Loucy (cell line): ENCODE measurements at regions not wholly inside any gene's neighbourhood (a gene's known extent, or its start where the extent isn't known, plus 50 kb on each side); places are given as distances from the start of the nearest gene placed in this dataset.

Experiments
- H2AFZ ChIP-seq: fragments of 200-600 bp; sonication (generic); 2 replicates; pipeline ENCODE4 v1.6.0; 2016; ENCODE audit warnings: antibody characterized with exemption, mild to moderate bottlenecking, low read length, moderate library complexity
- H3F3A ChIP-seq: fragments of 200-600 bp; 2 replicates; pipeline ENCODE4 v1.6.0; 2016; ENCODE audit warnings: antibody characterized with exemption, low read depth, mild to moderate bottlenecking
- H3K27me3 ChIP-seq: fragments of 200-600 bp; sonication (generic); 2 replicates; pipeline ENCODE4 v1.6.1; 2014; ENCODE audit warnings: low read length, mild to moderate bottlenecking; ENCODE audit not compliant: insufficient read depth, poor library complexity, severe bottlenecking
- H3K36me3 ChIP-seq: fragments of 200-600 bp; sonication (generic); 2 replicates; pipeline ENCODE4 v1.6.1; 2016; ENCODE audit warnings: low read length; ENCODE audit not compliant: insufficient read depth
- H3K4me1 ChIP-seq: fragments of 200-600 bp; sonication (generic); 2 replicates; pipeline ENCODE4 v1.5.1; 2014; ENCODE audit warnings: low read length, mild to moderate bottlenecking; ENCODE audit not compliant: insufficient read depth, poor library complexity, severe bottlenecking
- H3K4me2 ChIP-seq: fragments of 200-600 bp; sonication (generic); 2 replicates; pipeline ENCODE4 v1.6.0; 2014; ENCODE audit warnings: antibody characterized with exemption, low read length, low read depth, mild to moderate bottlenecking; ENCODE audit not compliant: poor library complexity, severe bottlenecking
- H3K4me3 ChIP-seq: fragments of 200-600 bp; sonication (generic); 2 replicates; pipeline ENCODE4 v1.5.1; 2014; ENCODE audit warnings: low read length, mild to moderate bottlenecking, mixed read lengths; ENCODE audit not compliant: poor library complexity, severe bottlenecking
- H3K79me2 ChIP-seq: fragments of 200-600 bp; sonication (generic); 2 replicates; pipeline ENCODE4 v1.6.1; 2014; ENCODE audit warnings: low read length; ENCODE audit not compliant: insufficient read depth
- H3K9ac ChIP-seq: fragments of 200-600 bp; sonication (generic); 2 replicates; pipeline ENCODE4 v1.6.0; 2014; ENCODE audit warnings: mild to moderate bottlenecking, low read depth, low read length, moderate library complexity; ENCODE audit not compliant: poor library complexity, severe bottlenecking
- H3K9me2 ChIP-seq: fragments of 200-600 bp; sonication (generic); replicated peaks from 2 replicates; pipeline ENCODE4 v1.6.1; 2016; ENCODE audit warnings: low read depth, low read length, mixed read lengths
- H3K9me3 ChIP-seq: fragments of 200-600 bp; sonication (generic); 2 replicates; pipeline ENCODE4 v1.6.1; 2014; ENCODE audit warnings: mild to moderate bottlenecking, antibody characterized with exemption, low read length, low read depth; ENCODE audit not compliant: insufficient read depth
- H4K20me1 ChIP-seq: fragments of 200-600 bp; sonication (generic); 2 replicates; pipeline ENCODE4 v1.6.0; 2014; ENCODE audit warnings: antibody characterized with exemption, low read length, mild to moderate bottlenecking; ENCODE audit not compliant: insufficient read depth, poor library complexity, severe bottlenecking
- CTCF ChIP-seq: fragments of 200-600 bp; sonication (generic); conservative IDR thresholded peaks from 2 replicates; pipeline ENCODE4 v1.5.1; 2014; ENCODE audit warnings: mild to moderate bottlenecking, antibody characterized with exemption, low read length
- EZH2phosphoT487 ChIP-seq: fragments of 200-600 bp; IDR thresholded peaks from 2 replicates; pipeline ENCODE4 v1.6.1; 2018; ENCODE audit warnings: antibody characterized with exemption, mild to moderate bottlenecking, moderate library complexity, borderline replicate concordance

DNA sequence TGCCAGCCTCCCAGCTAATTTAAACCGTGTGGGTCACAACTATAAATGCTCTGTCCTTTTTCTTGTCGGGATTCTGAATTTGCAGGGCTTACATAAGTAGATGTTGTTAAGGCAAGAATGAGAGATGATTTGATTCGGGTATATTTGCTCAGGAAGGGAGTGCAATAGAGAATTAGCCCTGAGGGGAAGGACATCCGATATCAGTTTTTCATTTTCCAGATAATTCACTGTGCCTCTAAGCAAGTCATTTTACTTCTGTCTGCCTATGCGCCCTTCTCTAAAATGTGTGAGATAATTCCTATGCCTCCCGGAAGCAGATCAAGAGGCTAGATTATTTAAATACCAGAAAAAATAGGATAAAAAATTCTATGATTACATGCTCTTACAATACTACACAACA lies 300.5 kb downstream of the RMST start:
- no peaks in the 10 kb centered on the region for H4K20me1 ChIP-seq
- no peaks in the 10 kb centered on the region for H3K9me3 ChIP-seq
- H3K4me2 ChIP-seq = no peak overlapping the region
- H3K79me2 ChIP-seq = no peaks in the 10 kb centered on the region
- H3K9me2 ChIP-seq = no peaks in the 10 kb centered on the region
- no peak overlapping the region for H3K4me3 ChIP-seq
- TF ChIP-seq CTCF (no peak), EZH2phosphoT487 (no peak)
- peaks cover 2% of the 10 kb centered on the region for H3K4me1 ChIP-seq
- H3K36me3 ChIP-seq = no peaks in the 10 kb centered on the region
- H3F3A ChIP-seq = no peaks in the 10 kb centered on the region
- no peak overlapping the region for H2AFZ ChIP-seq
- no peaks in the 10 kb centered on the region for H3K27me3 ChIP-seq
- H3K9ac ChIP-seq = no peak overlapping the region

DNA sequence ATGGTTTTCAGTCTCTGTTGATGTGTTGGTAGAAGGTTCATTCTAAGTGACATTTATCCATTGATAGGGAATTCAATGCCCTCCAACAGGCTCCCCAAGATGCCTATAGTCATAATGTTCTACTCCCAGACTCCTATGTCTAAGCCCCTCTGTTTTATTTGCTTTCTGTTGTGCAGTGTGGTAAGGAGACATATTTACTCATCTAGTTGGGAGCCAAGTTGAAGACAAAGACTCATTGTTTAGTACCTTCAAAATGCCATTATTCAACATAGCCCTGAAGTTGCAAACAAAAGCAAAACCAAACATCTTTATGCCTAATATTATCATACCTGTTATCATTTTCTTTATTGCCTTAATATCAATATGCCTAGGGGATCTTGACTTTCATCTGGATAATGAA lies 302.1 kb downstream of the RMST start:
- no peak overlapping the region for H3K9ac ChIP-seq
- H3K4me2 ChIP-seq = no peak overlapping the region
- H3K9me3 ChIP-seq = no peaks in the 10 kb centered on the region
- H3K4me3 ChIP-seq = no peak overlapping the region
- no peaks in the 10 kb centered on the region for H3K27me3 ChIP-seq
- H4K20me1 ChIP-seq = no peaks in the 10 kb centered on the region
- H3K9me2 ChIP-seq = no peaks in the 10 kb centered on the region
- no peak overlapping the region for H2AFZ ChIP-seq
- TF ChIP-seq EZH2phosphoT487 = no peak
- TF ChIP-seq CTCF = no peak
- no peaks in the 10 kb centered on the region for H3K79me2 ChIP-seq
- no peaks in the 10 kb centered on the region for H3K36me3 ChIP-seq
- no peaks in the 10 kb centered on the region for H3K4me1 ChIP-seq
- H3F3A ChIP-seq = no peaks in the 10 kb centered on the region

- Histone ChIP-seq H3K4me2 (no peak overlapping the region), H3K4me3 (no peak overlapping the region), H3F3A (no peaks in the 10 kb centered on the region), H3K27me3 (no peaks in the 10 kb centered on the region), H2AFZ (no peak overlapping the region), H3K79me2 (no peaks in the 10 kb centered on the region), H3K9me2 (no peaks in the 10 kb centered on the region), H3K9ac (no peak overlapping the region), H3K9me3 (no peaks in the 10 kb centered on the region), H3K36me3 (no peaks in the 10 kb centered on the region), H4K20me1 (no peaks in the 10 kb centered on the region), H3K4me1 (no peaks in the 10 kb centered on the region)
- TF ChIP-seq CTCF = no peak
- TF ChIP-seq EZH2phosphoT487 = no peak
Measured at GRCh38 chr12:97767347-97767746, 304.7 kb downstream of the RMST start.
